NCI-H1694 (cell line): ENCODE measurements at regions not wholly inside any gene's neighbourhood (a gene's known extent, or its start where the extent isn't known, plus 50 kb on each side); places are given as distances from the start of the nearest gene placed in this dataset.
A peak's percentile ranks its signal among the peaks of the same experiment; 100 is the strongest.
"Not testable (repeated sequence)": the region's sequence is repeated elsewhere in the genome, so short reads cannot be mapped to it uniquely, and the experiment has no call there.

Experiments used
- DNase-seq: peaks from one replicate; lab custom pipeline; 2025; lab: John Stamatoyannopoulos, UW

- no peak for DNase-seq
Observed at GRCh38 chr6:135605278-135605790, 107.8 kb upstream of the AHI1 start.

GRCh38 chr6:135606392-135606791, 108.9 kb upstream of the AHI1 start:
- no peak for DNase-seq

DNA sequence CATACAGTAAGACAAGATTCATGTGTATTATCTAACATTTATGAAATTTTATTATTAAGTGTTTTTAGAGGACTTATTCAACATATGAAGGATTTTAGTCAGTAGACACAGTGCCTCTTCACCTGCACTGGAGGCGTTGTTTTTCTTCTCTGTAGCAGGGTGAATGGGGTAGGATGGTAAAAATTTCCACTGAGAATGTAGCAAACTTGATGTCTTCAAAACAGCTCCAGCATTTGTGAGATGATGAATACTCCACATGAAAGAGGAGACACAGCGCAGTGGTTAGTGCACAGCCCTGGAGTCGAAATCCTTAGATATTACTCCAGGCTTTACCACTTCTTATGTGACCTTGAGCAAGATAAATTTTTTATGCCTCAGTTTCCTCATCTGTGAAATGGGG, 110.5 kb upstream of the AHI1 start:
- no peak for DNase-seq

DNA sequence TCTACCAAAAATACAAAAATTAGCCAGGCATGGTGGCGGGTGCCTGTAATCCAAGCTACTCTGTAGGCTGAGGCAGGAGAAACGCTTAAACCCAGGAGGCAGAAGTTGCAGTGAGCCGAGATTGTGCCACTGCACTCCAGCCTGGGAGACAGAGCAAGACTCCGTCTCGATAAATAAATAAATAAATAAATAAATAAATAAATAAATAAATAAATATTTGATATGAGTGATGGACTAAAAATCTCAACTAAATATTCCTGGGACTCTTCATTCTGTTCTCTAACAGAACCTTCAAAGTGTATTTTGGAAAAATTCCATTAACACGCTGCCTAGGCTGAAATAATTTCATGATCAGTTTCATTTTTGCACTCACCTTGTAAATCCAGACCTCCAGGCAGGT, 112.7 kb upstream of the AHI1 start:
- not testable (repeated sequence) for DNase-seq

GRCh38 chr6:135616655-135617054, 119.1 kb upstream of the AHI1 start:
- no peak for DNase-seq

- DNase-seq: no peak
Observed at GRCh38 chr6:135617222-135617621, 119.7 kb upstream of the AHI1 start.

DNA sequence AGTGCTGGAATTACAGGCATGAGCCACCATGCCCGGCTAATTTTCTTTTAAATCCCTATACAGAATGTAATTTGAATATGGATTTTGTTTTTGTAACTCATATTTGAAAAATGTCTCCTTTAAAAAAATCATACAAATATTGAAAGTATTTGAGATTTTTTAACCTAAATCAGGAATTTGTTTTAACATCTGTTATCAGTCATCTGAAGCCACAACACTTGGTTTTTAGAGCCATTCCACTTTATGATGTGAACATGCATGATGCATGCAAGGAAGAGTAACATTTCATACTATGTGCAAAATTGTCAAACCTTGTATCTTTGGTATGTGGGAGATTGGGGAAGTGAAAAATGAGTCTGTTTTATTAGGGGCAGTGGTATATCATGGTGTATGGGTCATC, 124.5 kb upstream of the AHI1 start:
- no peak for DNase-seq

- DNase-seq: no peak
Observed at GRCh38 chr6:135623979-135624378, 126.4 kb upstream of the AHI1 start.

- DNase-seq: no peak
Observed at GRCh38 chr6:135624402-135625295, 127.1 kb upstream of the AHI1 start.

DNA sequence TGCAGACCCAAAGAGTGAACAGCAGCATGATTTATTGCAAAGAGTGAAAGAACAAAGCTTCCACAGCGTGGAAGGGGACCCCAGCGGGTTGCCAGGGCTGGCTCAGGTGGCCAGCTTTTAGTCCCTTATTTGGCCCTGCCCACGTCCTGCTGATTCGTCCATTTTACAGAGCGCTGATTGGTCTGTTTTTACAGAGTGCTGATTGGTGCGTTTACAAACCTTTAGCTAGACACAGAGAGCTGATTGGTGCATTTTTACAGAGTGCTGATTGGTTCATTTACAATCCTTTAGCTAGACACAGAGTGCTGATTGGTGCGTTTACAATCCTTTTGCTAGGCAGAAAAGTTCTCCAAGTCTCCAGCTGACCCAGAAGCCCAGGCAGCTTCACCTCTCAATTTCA, 128.5 kb upstream of the AHI1 start:
- not testable (repeated sequence) for DNase-seq

GRCh38 chr6:135627092-135627715, 129.7 kb upstream of the AHI1 start:
- DNase-seq: no peak

DNA sequence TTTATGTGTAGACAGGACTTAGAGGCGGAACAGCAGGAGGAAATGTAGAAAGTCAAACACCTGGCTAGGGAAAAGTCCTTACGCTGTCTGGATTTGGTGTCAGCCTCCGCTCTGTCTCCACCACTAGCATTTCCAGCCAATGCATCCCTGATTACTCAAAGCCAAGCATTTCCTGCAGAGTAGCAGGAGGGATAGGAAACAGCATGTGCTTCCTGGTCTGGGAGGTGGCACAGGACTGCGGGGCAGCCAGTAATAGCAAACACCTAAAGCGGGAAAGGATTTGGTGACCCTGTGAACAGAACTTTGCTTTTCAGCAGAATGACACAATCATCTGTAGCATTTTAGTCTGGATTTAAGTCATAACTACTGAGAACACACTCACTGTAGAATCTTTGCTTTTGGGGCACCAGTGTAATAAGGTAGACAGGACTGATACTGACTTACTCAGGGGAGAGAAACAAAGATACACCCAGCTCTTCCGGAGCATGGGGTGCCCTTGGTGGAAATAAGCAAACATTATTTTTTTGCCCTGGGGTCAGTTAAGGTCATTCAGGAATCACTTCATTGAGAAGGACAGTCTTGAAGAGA, 133.3 kb upstream of the AHI1 start:
- DNase-seq: no peak

DNA sequence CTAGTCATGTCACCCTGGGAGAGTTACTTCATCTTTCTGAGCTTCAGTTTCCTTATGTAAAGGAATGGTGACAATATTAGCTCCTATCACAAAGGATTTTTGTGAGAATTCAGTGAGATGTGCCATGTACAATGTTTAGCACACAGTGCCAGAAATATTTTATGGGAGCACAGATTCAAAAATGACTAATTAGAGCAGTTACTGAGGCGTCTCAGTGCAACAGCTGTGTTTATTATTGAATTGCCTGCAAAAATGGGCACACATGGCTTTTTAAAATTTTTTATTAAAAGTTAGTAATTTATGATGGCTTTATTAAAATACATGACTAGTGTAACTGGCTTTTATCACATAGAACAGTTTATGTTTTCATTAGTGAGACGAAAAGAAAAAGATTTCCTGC, 134.3 kb upstream of the AHI1 start:
- peak; percentile 82 for DNase-seq

GRCh38 chr6:135633573-135633972, 136.0 kb upstream of the AHI1 start:
- no peak for DNase-seq

DNA sequence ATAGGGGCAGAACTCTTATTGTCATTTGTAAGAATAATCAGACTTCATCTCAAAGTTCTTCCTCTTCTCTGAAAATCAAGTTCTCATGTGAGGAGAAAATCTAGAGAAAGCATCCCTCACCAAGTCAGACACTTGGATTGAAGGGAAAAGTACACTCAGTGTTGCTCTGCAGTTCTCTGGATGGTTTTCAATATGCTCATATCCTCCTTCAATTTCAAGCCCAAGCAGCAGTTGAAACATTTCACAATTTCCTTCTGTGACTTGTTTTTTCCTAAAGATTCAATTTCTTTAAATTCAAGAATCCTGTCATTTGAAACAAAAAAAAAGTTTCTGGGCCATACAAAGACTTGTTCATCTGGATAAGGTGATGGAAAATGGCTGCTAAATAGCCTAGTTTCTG, 140.2 kb upstream of the AHI1 start:
- DNase-seq: no peak

DNA sequence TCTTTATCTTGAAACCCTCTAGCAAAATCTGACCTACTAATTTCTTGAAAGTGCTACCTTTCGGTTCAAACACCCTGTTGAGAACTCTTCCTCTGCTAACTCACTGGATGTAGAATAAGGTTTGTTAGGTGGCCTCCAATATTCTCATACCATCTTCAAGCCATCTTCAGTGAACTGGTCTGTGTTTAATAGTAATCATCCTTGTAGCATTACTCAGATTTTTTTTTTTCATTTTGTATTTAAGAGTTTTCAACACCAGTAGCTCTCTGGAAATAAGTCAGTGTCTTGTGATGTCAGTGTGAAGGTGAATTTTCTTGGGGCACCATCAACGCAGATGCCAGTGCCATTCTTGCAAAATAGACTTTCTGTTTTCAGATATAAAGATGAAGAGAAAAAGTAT, 140.6 kb upstream of the AHI1 start:
- no peak for DNase-seq

DNA sequence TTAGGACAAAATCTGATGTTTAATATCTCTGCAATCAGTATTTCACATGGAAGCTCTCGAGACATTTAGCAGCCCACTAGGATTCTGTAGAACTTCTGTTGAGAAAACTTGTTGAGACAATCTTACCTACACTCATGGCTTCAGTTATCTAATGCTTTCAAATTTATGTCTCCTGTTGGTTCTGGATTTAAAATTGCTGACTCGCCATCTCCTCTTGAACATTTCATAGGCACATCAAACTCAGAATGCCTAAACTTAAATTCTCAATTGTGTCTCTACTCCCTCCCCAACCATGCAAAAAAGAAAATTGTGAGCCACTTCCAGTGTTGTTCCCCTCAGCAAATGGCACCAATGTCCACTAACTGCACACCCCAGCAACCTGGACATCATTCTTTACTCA, 142.5 kb upstream of the AHI1 start:
- no peak for DNase-seq

- no peak for DNase-seq
Observed at GRCh38 chr6:135640449-135641111, 143.0 kb upstream of the AHI1 start.

DNA sequence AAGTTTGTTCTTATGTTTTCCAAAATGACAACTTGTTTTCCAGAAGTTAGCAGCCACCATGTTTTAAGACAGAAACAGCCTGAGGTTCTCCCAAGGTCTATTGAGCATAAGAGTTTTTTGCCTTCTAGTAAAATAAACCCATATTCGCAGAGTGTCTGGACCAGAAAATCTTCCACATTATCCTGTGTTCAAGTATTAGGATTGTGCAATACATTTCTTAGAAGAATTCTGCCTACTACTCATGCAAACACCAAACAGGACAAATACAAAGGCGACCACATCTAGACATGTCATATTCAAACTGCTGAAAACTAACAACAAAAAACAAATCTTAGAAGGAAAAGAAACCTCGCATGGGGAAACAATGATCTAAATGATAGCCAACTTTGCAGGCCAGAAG, 145.4 kb upstream of the AHI1 start:
- no peak for DNase-seq

DNA sequence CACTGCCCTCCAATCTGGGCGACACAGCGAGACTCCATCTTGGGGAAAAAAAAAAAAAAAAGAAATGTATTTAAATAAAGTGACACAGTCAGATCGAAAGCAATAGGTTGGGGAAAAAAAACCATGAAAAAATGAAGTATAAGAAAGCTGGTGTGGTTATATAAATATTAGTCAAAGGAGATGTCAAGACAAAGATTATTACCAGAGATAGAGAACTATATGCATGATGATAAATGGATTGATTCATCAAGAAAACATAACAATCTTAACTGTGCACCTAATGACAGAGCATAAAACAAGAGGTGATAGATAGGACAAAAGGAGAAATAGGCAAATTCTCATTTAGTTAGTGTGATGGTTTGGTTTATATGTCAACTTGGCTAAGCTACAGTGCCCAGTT, 146.9 kb upstream of the AHI1 start:
- no peak for DNase-seq

DNA sequence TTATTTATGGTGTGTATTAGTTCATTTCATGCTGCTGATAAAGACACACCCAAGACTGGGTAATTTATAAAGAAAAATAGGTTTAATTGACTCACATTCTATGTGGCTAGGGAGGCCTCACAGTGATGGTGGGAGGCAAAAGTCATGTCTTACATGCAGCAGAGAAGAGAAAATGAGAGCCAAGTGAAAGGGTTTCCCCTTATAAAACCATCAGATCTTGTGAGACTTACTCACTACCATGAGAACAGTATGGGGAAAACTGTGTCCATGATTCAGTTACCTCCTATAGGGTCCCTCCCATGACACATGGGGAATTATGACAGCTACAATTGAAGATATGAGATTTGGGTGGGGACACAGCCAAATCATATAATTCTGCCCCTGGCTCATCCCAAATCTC, 150.0 kb upstream of the AHI1 start:
- DNase-seq: no peak

DNA sequence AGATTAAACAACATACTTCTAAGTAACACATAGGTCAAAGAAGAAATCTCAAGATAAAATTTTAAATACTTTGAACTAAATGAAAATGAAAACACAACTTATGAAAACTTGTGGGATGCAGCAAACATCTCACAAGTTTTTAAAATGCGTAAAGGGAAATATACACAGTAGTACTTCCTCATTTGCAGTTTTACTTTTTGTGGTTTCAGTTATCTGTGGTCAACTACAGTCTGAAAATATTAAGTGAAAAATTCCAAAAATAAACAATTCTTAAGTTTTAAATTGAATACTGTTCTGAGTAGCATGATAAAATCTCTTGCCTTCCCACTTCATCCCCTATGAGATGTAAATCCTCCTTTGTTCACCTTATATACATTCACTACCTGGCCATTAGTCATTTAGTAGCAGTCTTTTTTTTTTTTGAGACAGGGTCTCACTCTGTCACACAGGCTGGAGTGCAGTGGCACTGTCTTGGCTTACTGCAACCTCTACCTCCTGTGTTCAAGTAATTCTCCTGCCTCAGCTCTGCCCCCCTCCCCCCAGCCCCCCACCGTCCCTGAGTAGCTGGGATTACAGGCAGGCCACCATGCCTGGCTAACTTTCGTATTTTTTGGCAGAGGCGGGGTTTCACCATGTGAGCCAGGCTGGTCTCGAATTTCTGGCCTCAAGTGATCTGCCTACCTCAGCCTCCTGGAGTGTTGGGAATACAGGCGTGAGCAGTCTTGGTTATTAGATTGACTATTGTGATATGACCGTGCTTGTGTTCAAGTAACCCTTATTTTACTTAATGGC, 154.6 kb upstream of the AHI1 start:
- no peak for DNase-seq
